SK-N-SH (cell line): ENCODE measurements at regions not wholly inside any gene's neighbourhood (a gene's known extent, or its start where the extent isn't known, plus 50 kb on each side); places are given as distances from the start of the nearest gene placed in this dataset.

Source experiments
- CTCF ChIA-PET: fragments of 300-600, 350-600 bp; formaldehyde crosslinking; extraction: SDS; loops from one replicate; lab custom pipeline; 2021; lab: Yijun Ruan, JAX
- POLR2A ChIA-PET: fragments of 350-600 bp; sonication (Branson Sonifier 250); formaldehyde crosslinking; extraction: SDS; loops from one replicate; lab custom pipeline; 2020; ENCODE audit warnings: antibody characterized with exemption, inconsistent platforms; lab: Yijun Ruan, JAX
- DNase-seq: peaks from one replicate; pipeline ENCODE4 v3.0.0; 2012
- H2AFZ ChIP-seq: fragments of 200-600 bp; sonication (generic); 2 replicates; pipeline ENCODE4 v1.8.1; 2016; ENCODE audit warnings: antibody characterized with exemption, mild to moderate bottlenecking, low read depth
- H3F3A ChIP-seq: fragments of 200-600 bp; sonication (generic); replicated peaks from 2 replicates; pipeline ENCODE3; 2016; ENCODE audit warnings: antibody characterized with exemption, mild to moderate bottlenecking; ENCODE audit not compliant: insufficient read depth
- H3K27ac ChIP-seq, 2 experiments: fragments of 200-500 bp in 1 of 2; fragments of 200-600 bp in 1 of 2; sonication (Bioruptor generic) in 1 of 2; sonication (generic), shearing (Covaris generic) in 1 of 2; 2 replicates each; pipeline versions ENCODE4 v1.5.1 to v1.6.1; 2014 to 2016; ENCODE audit warnings: low read depth in 2 of 2, inconsistent platforms in 1 of 2, low read length in 1 of 2, mild to moderate bottlenecking in 1 of 2, mixed read lengths in 1 of 2
- H3K27me3 ChIP-seq: fragments of 200-600 bp; sonication (generic), shearing (Covaris generic); 2 replicates; pipeline ENCODE4 v1.6.1; 2016; ENCODE audit warnings: mixed run types; ENCODE audit not compliant: insufficient read depth
- H3K36me3 ChIP-seq, 2 experiments: fragments of 200-500 bp in 1 of 2; fragments of 200-600 bp in 1 of 2; sonication (Bioruptor generic) in 1 of 2; sonication (generic) in 1 of 2; replicated peaks in 1 of 2; 2 replicates each; pipeline versions ENCODE3 to v1.5.1; 2014 to 2016; ENCODE audit warnings: low read length in 1 of 2, mild to moderate bottlenecking in 1 of 2; ENCODE audit not compliant: insufficient read depth in 2 of 2, control insufficient read depth in 1 of 2
- H3K4me1 ChIP-seq, 2 experiments: fragments of 200-500 bp in 1 of 2; fragments of 200-600 bp in 1 of 2; sonication (Bioruptor generic) in 1 of 2; sonication (generic), shearing (Covaris generic) in 1 of 2; 2 replicates each; pipeline versions ENCODE4 v1.5.1 to v1.6.1; 2014 to 2016; ENCODE audit warnings: low read depth in 1 of 2, low read length in 1 of 2, mixed run types in 1 of 2; ENCODE audit not compliant: insufficient read depth in 2 of 2, control insufficient read depth in 1 of 2
- H3K4me2 ChIP-seq: fragments of 200-600 bp; sonication (generic), shearing (Covaris generic); 2 replicates; pipeline ENCODE4 v1.6.1; 2017; ENCODE audit warnings: mixed run types
- H3K4me3 ChIP-seq, 2 experiments: fragments of 200-500 bp in 1 of 2; fragments of 200-600 bp in 1 of 2; sonication (Bioruptor generic) in 1 of 2; sonication (generic), shearing (Covaris generic) in 1 of 2; 2 replicates each; pipeline versions ENCODE4 v1.5.1 to v1.8.1; 2014 to 2016; ENCODE audit warnings: low read depth in 2 of 2, inconsistent platforms in 1 of 2, low read length in 1 of 2, mild to moderate bottlenecking in 1 of 2, mixed read lengths in 1 of 2, moderate library complexity in 1 of 2
- H3K79me2 ChIP-seq: fragments of 200-600 bp; sonication (generic); 2 replicates; pipeline ENCODE4 v1.8.1; 2017; ENCODE audit warnings: mild to moderate bottlenecking; ENCODE audit not compliant: insufficient read depth
- H3K9ac ChIP-seq: fragments of 200-600 bp; sonication (generic); 2 replicates; pipeline ENCODE4 v1.6.1; 2017; ENCODE audit warnings: mixed run types
- H3K9me2 ChIP-seq: fragments of 200-600 bp; sonication (generic); 2 replicates; pipeline ENCODE4 v1.6.1; 2017; ENCODE audit warnings: mixed run types
- H3K9me3 ChIP-seq: fragments of 200-600 bp; sonication (generic); 2 replicates; pipeline ENCODE4 v1.6.1; 2017; ENCODE audit warnings: mixed run types, mild to moderate bottlenecking, moderate library complexity
- H4K20me1 ChIP-seq: fragments of 200-600 bp; sonication (generic); 2 replicates; pipeline ENCODE4 v1.6.1; 2017; ENCODE audit warnings: mild to moderate bottlenecking, mixed run types; ENCODE audit not compliant: insufficient read depth
- CTCF ChIP-seq: fragments of 200-600 bp; sonication (generic); IDR thresholded peaks from 2 replicates; pipeline ENCODE4 v1.6.1; 2017; ENCODE audit warnings: antibody characterized with exemption, mild to moderate bottlenecking, moderate library complexity
- ELF1 ChIP-seq: IDR thresholded peaks from 2 replicates; pipeline ENCODE4 v1.4.0; 2012
- EP300 ChIP-seq, 2 experiments: IDR thresholded peaks; 2 replicates each; pipeline versions ENCODE4 v1.4.0 to v1.6.1; 2012; ENCODE audit warnings: borderline replicate concordance in 1 of 2, low read depth in 1 of 2, low read length in 1 of 2
- EZH2phosphoT487 ChIP-seq: fragments of 200-600 bp; sonication (generic); IDR thresholded peaks from 2 replicates; pipeline ENCODE4 v1.6.1; 2017; ENCODE audit warnings: low read depth, mixed run types, mild to moderate bottlenecking, antibody characterized with exemption, moderate library complexity, borderline replicate concordance
- FOXM1 ChIP-seq: IDR thresholded peaks from 2 replicates; pipeline ENCODE4 v1.4.0; 2012; ENCODE audit warnings: low read depth, mild to moderate bottlenecking
- GATA2 ChIP-seq: sonication (generic); formaldehyde crosslinking; IDR thresholded peaks from 2 replicates; pipeline ENCODE4 v1.5.0; 2020; ENCODE audit warnings: mild to moderate bottlenecking, missing genetic modification reagents
- IRF3 ChIP-seq: fragments of 150-350 bp; IDR thresholded peaks from 2 replicates; pipeline ENCODE4 v1.6.1; 2016; ENCODE audit warnings: mild to moderate bottlenecking, low read depth, low read length
- JUND ChIP-seq: IDR thresholded peaks from 2 replicates; pipeline ENCODE4 v1.4.0; 2012
- MAX ChIP-seq: IDR thresholded peaks from 2 replicates; pipeline ENCODE4 v1.4.0; 2012; ENCODE audit warnings: low read depth
- NRF1 ChIP-seq: IDR thresholded peaks from 2 replicates; pipeline ENCODE4 v1.6.1; 2012; ENCODE audit warnings: low read depth, mild to moderate bottlenecking, low read length
- PBX3 ChIP-seq: IDR thresholded peaks from 2 replicates; pipeline ENCODE4; 2012
- RAD21 ChIP-seq: IDR thresholded peaks from 2 replicates; pipeline ENCODE4 v1.6.1; 2012; ENCODE audit warnings: mild to moderate bottlenecking, low read length
- REST ChIP-seq: IDR thresholded peaks from 2 replicates; pipeline ENCODE4 v1.6.1; 2012; ENCODE audit warnings: mild to moderate bottlenecking, low read depth, low read length, moderate library complexity
- TAF1 ChIP-seq: IDR thresholded peaks from 2 replicates; pipeline ENCODE4 v1.6.1; 2012; ENCODE audit warnings: low read depth, mild to moderate bottlenecking, low read length, moderate library complexity, borderline replicate concordance
- TCF12 ChIP-seq: IDR thresholded peaks from 2 replicates; pipeline ENCODE4 v1.4.0; 2012
- TEAD4 ChIP-seq: IDR thresholded peaks from 2 replicates; pipeline ENCODE4 v1.4.0; 2012; ENCODE audit warnings: mild to moderate bottlenecking, borderline replicate concordance; ENCODE audit not compliant: insufficient read depth
- USF1 ChIP-seq: IDR thresholded peaks from 2 replicates; pipeline ENCODE4 v1.4.0; 2012; ENCODE audit warnings: low read depth, borderline replicate concordance
- USF2 ChIP-seq: fragments of 150-350 bp; IDR thresholded peaks from 2 replicates; pipeline ENCODE4 v1.6.1; 2017; ENCODE audit warnings: antibody characterized with exemption, low read length, low read depth, borderline replicate concordance
- YY1 ChIP-seq: IDR thresholded peaks from 2 replicates; pipeline ENCODE4 v1.4.0; 2012; ENCODE audit warnings: low read depth, mild to moderate bottlenecking
- WGBS: methylation state at CpG from one replicate; pipeline ENCODE4 v1.1.6; 2017; ENCODE audit warnings: low lambda C conversion rate; 5-methylcytosine and 5-hydroxymethylcytosine counted together

GRCh38 chr3:30527186-30527585 is 79.2 kb upstream of the TGFBR2 start:
- POLR2A ChIA-PET: no interaction called here
- TF ChIP-seq FOXM1: no peak
- no peak for TF ChIP-seq USF2
- TF ChIP-seq TAF1: no peak
- no peak for TF ChIP-seq NRF1
- TF ChIP-seq YY1: no peak
- TF ChIP-seq MAX: no peak
- TF ChIP-seq CTCF: no peak
- TF ChIP-seq EZH2phosphoT487: no peak
- no peak for TF ChIP-seq PBX3
- TF ChIP-seq TCF12: no peak
- TF ChIP-seq GATA2 (CRISPR knock-in tag): no peak
- TF ChIP-seq JUND: no peak
- TF ChIP-seq USF1: no peak
- no peak for TF ChIP-seq TEAD4
- TF ChIP-seq REST: no peak
- TF ChIP-seq EP300 (IDR thresholded peaks at IDR 0.05; ENCODE audit: borderline replicate concordance in 1 of 2, low read depth in 1 of 2, low read length in 1 of 2): no peak
- TF ChIP-seq ELF1: no peak
- no peak for TF ChIP-seq IRF3
- no peak for TF ChIP-seq RAD21
- no peaks in the 10 kb centered on the region for H3K27me3 ChIP-seq

More at GRCh38 chr3:30527186-30527585, 79.2 kb upstream of the TGFBR2 start:
- no peaks in the 10 kb centered on the region for H3F3A ChIP-seq
- H3K79me2 ChIP-seq: no peaks in the 10 kb centered on the region
- H3K9me2 ChIP-seq: no peaks in the 10 kb centered on the region
- H3K27ac ChIP-seq: no peak overlapping the region
- no peak overlapping the region for H2AFZ ChIP-seq
- H3K4me2 ChIP-seq: no peak overlapping the region
- H3K36me3 ChIP-seq: no peaks in the 10 kb centered on the region
- CTCF ChIA-PET: interaction anchor here (1.3 kb wide), 1 partner anchor 166 kb away, joined by 3 read pairs; no protein-coding TSS in a partner anchor
- 96% methylated on average over 6 of the region's 6 CpGs for WGBS
- no peaks in the 10 kb centered on the region for H3K9me3 ChIP-seq
- no peak overlapping the region for H3K9ac ChIP-seq
- no peaks in the 10 kb centered on the region for H4K20me1 ChIP-seq
- H3K4me1 ChIP-seq: no peaks in the 10 kb centered on the region
- no peak for DNase-seq
- no peak overlapping the region for H3K4me3 ChIP-seq
